ENCODE measurements at regions not wholly inside any gene's neighbourhood (a gene's known extent, or its start where the extent isn't known, plus 50 kb on each side); places are given as distances from the start of the nearest gene placed in this dataset.

GRCh38 chr20:39213476-39214145, 251.5 kb downstream of the DHX35 start:
- DNase-seq (ENCODE audit: low spot score) (no peak), ATAC-seq (no peak)
- Histone ChIP-seq H2AFZ (no peak overlapping the region), H3K79me2 (replicated peaks; ENCODE audit: insufficient read depth) (no peaks in the 10 kb centered on the region), H3K27ac (ENCODE audit: low read depth) (no peak overlapping the region), H3K27me3 (ENCODE audit: insufficient read depth) (peaks cover 7% of the 10 kb centered on the region; the same call in 1 of the 2 replicates), H3F3A (replicated peaks; ENCODE audit: low read depth) (no peaks in the 10 kb centered on the region), H4K20me1 (replicated peaks; ENCODE audit: insufficient read depth) (no peaks in the 10 kb centered on the region), H3K9me2 (ENCODE audit: insufficient read depth) (no peaks in the 10 kb centered on the region), H3K36me3 (ENCODE audit: insufficient read depth) (no peaks in the 10 kb centered on the region), H3K4me1 (ENCODE audit: insufficient read depth) (no peaks in the 10 kb centered on the region), H3K4me2 (no peak overlapping the region), H3K4me3 (no peak overlapping the region)
- Mint-ChIP-seq H3K9me3 (no peaks in the 10 kb centered on the region), H3K4me1 (peaks cover 5% of the 10 kb centered on the region; the same call in 1 of the 3 replicates), H3K27ac (no peak overlapping the region), H3K36me3 (ENCODE audit: low read depth) (no peaks in the 10 kb centered on the region), H3K27me3 (ENCODE audit: insufficient read depth, low read depth, poor library complexity) (peaks cover 8% of the 10 kb centered on the region), H3K4me3 (no peak overlapping the region)
- TF ChIP-seq EZH2 (IDR thresholded peaks at IDR 0.05; ENCODE audit: low read depth, unreplicated experiment), result no peak
- no peak for TF ChIP-seq CTCF (conservative IDR thresholded peaks at IDR 0.05; ENCODE audit: low read depth in 2 of 2)
- no peak for TF ChIP-seq ETS1 (IDR thresholded peaks at IDR 0.05)
- TF ChIP-seq ZNF331 (CRISPR knock-in tag; IDR thresholded peaks at IDR 0.05; ENCODE audit: low read depth), result no peak
- TF ChIP-seq JUNB (IDR thresholded peaks at IDR 0.05; ENCODE audit: unreplicated experiment), result no peak
- no peak for TF ChIP-seq NANOG (IDR thresholded peaks at IDR 0.05; ENCODE audit: borderline replicate concordance)
- no peak for TF ChIP-seq ZNF114 (CRISPR knock-in tag; IDR thresholded peaks at IDR 0.05)
- TF ChIP-seq ZNF462 (CRISPR knock-in tag; IDR thresholded peaks at IDR 0.05), result no peak
- no peak for TF ChIP-seq EZH2phosphoT487 (IDR thresholded peaks at IDR 0.05; ENCODE audit: unreplicated experiment)
- no peak for TF ChIP-seq CREB1 (CRISPR knock-in tag; IDR thresholded peaks at IDR 0.05; ENCODE audit: low read depth)
- no peak for TF ChIP-seq POLR2AphosphoS5 (IDR thresholded peaks at IDR 0.05; ENCODE audit: low read depth)
- no peak for TF ChIP-seq STAT1 (IDR thresholded peaks at IDR 0.05; ENCODE audit: unreplicated experiment)
- no peak for TF ChIP-seq REST (IDR thresholded peaks at IDR 0.05; ENCODE audit: unreplicated experiment)
